NCI-H2107 treated with DMSO at 0.1 percent for 48 hours (cell line): ENCODE measurements at regions not wholly inside any gene's neighbourhood (a gene's known extent, or its start where the extent isn't known, plus 50 kb on each side); places are given as distances from the start of the nearest gene placed in this dataset.

Experiments used
- DNase-seq: peaks from one replicate; lab custom pipeline; 2025; ENCODE audit not compliant: unreplicated experiment; lab: John Stamatoyannopoulos, UW

- DNase-seq, result no peak
Measured at GRCh38 chr2:78264130-78264529, 742.0 kb upstream of the LRRTM4 start.

GRCh38 chr2:78281164-78281563 is 744.3 kb upstream of the REG3G start:
- no peak for DNase-seq

- DNase-seq, result no peak
Measured at GRCh38 chr2:78290581-78291214, 734.8 kb upstream of the REG3G start.

GRCh38 chr2:78293768-78294167 is 731.7 kb upstream of the REG3G start:
- DNase-seq, result no peak

GRCh38 chr2:78301166-78301789 is 724.2 kb upstream of the REG3G start:
- no peak for DNase-seq

GRCh38 chr2:78304678-78305077 is 720.8 kb upstream of the REG3G start:
- DNase-seq, result no peak

GRCh38 chr2:78309460-78309859 is 716.0 kb upstream of the REG3G start:
- DNase-seq, result no peak

- DNase-seq, result no peak
Measured at GRCh38 chr2:78315368-78315767, 710.1 kb upstream of the REG3G start.

GRCh38 chr2:78318275-78318674 is 707.2 kb upstream of the REG3G start:
- no peak for DNase-seq

GRCh38 chr2:78330193-78330592 is 695.3 kb upstream of the REG3G start:
- no peak for DNase-seq

GRCh38 chr2:78351208-78351607 is 674.3 kb upstream of the REG3G start:
- no peak for DNase-seq

GRCh38 chr2:78353168-78353567 is 672.3 kb upstream of the REG3G start:
- DNase-seq, result no peak

- DNase-seq, result no peak
Measured at GRCh38 chr2:78355967-78356366, 669.5 kb upstream of the REG3G start.

GRCh38 chr2:78383576-78383975 is 641.9 kb upstream of the REG3G start:
- DNase-seq, result no peak

GRCh38 chr2:78397198-78397597 is 628.3 kb upstream of the REG3G start:
- DNase-seq, result no peak

- DNase-seq, result no peak
Measured at GRCh38 chr2:78407960-78408794, 617.3 kb upstream of the REG3G start.

GRCh38 chr2:78408795-78409118 is 616.7 kb upstream of the REG3G start:
- DNase-seq, result no peak

- DNase-seq, result no peak
Measured at GRCh38 chr2:78411303-78411702, 614.2 kb upstream of the REG3G start.

- no peak for DNase-seq
Measured at GRCh38 chr2:78416625-78417300, 608.7 kb upstream of the REG3G start.

GRCh38 chr2:78417355-78417754 is 608.1 kb upstream of the REG3G start:
- no peak for DNase-seq

- no peak for DNase-seq
Measured at GRCh38 chr2:78418021-78418420, 607.5 kb upstream of the REG3G start.

GRCh38 chr2:78420132-78420531 is 605.4 kb upstream of the REG3G start:
- DNase-seq, result no peak
